HepG2 (cell line): ENCODE measurements at regions not wholly inside any gene's neighbourhood (a gene's known extent, or its start where the extent isn't known, plus 50 kb on each side); places are given as distances from the start of the nearest gene placed in this dataset.

Source experiments
- ATAC-seq: fragments of 200-7000 bp; cut with Tn5 transposase; 3 replicates; pipeline ENCODE4 v1.9.1; 2020; ENCODE audit warnings: mild to moderate bottlenecking, moderate library complexity
- BruUV-seq: library from RNA; stranded (reverse); fragments of 400-500 nt; replicated peaks from 2 replicates; lab custom pipeline; 2021; lab: Mats Ljungman, UMichigan
- CTCF ChIA-PET: fragments of 300-600 bp; formaldehyde crosslinking; extraction: SDS; loops from one replicate; lab custom pipeline; 2021; ENCODE audit warnings: low total read pairs, inconsistent platforms, low intra/inter-chr PET ratio; lab: Yijun Ruan, JAX
- POLR2A ChIA-PET: fragments of 350-600 bp; sonication (Branson Sonifier 250); formaldehyde crosslinking; loops from one replicate; lab custom pipeline; 2020; ENCODE audit warnings: antibody characterized with exemption, inconsistent platforms; lab: Yijun Ruan, JAX
- DNase-seq: peaks from one replicate; pipeline ENCODE4 v3.0.0-alpha.2; 2015; ENCODE audit warnings: low spot score
- FAIRE-seq: peaks from 3 replicates; lab custom pipeline; 2011; peaks lifted over from hg19 to GRCh38; lab: Jason Lieb, UNC
- H2AFZ ChIP-seq: one replicate; pipeline ENCODE4 v1.6.1; 2011; ENCODE audit warnings: low read length, inconsistent platforms
- H3K27ac ChIP-seq: fragments of 300-600 bp; 3 replicates; pipeline ENCODE4 v1.8.0; 2011; ENCODE audit warnings: mixed run types, mild to moderate bottlenecking, mixed read lengths, low read length, inconsistent platforms; ENCODE audit not compliant: insufficient read depth; ENCODE audit errors: extremely low read length
- H3K27me3 ChIP-seq, 2 experiments: fragments of 200-600 bp in 1 of 2; 2 replicates in 1 of 2; 3 replicates in 1 of 2; pipeline versions ENCODE4 v1.6.0 to v1.8.0; 2011; ENCODE audit warnings: low read length in 2 of 2, mild to moderate bottlenecking in 2 of 2, moderate library complexity in 2 of 2, inconsistent platforms in 1 of 2; ENCODE audit not compliant: insufficient read depth in 2 of 2, control insufficient read depth in 1 of 2
- H3K36me3 ChIP-seq, 2 experiments: fragments of 200-600 bp in 1 of 2; replicated peaks in 1 of 2; 2 replicates in 1 of 2; 3 replicates in 1 of 2; pipeline versions ENCODE4 v1.5.1 to v1.8.0; 2011; ENCODE audit warnings: low read length in 2 of 2, inconsistent platforms in 1 of 2; ENCODE audit not compliant: insufficient read depth in 2 of 2, control insufficient read depth in 1 of 2
- H3K4me1 ChIP-seq: 2 replicates; pipeline ENCODE4 v1.5.1; 2012; ENCODE audit warnings: low read length, inconsistent platforms; ENCODE audit not compliant: insufficient read depth
- H3K4me2 ChIP-seq: 2 replicates; pipeline ENCODE4 v1.6.0; 2011; ENCODE audit warnings: low read depth, low read length, inconsistent platforms
- H3K4me3 ChIP-seq, 3 experiments: fragments of 200-600 bp in 1 of 3; sonication (generic), shearing (Covaris generic) in 1 of 3; replicated peaks in 1 of 3; 2 replicates each; pipeline ENCODE4 v1.5.1; 2011 to 2016; ENCODE audit warnings: low read length in 3 of 3, inconsistent platforms in 2 of 3, low read depth in 2 of 3, mild to moderate bottlenecking in 2 of 3, control low read depth in 1 of 3, mixed read lengths in 1 of 3; ENCODE audit not compliant: insufficient read depth in 1 of 3
- H3K79me2 ChIP-seq: one replicate; pipeline ENCODE4 v1.6.1; 2011; ENCODE audit warnings: low read length, inconsistent platforms; ENCODE audit not compliant: insufficient read depth
- H3K9ac ChIP-seq: 2 replicates; pipeline ENCODE4 v1.6.0; 2011; ENCODE audit warnings: mild to moderate bottlenecking, low read depth, low read length, inconsistent platforms; ENCODE audit not compliant: insufficient read depth
- H3K9me3 ChIP-seq: 2 replicates; pipeline ENCODE4 v1.5.1; 2012; ENCODE audit warnings: mild to moderate bottlenecking, low read length
- H4K20me1 ChIP-seq: 2 replicates; pipeline ENCODE4 v1.6.0; 2011; ENCODE audit warnings: inconsistent platforms, mild to moderate bottlenecking, low read length, moderate library complexity; ENCODE audit not compliant: insufficient read depth
- ARID5B ChIP-seq: IDR thresholded peaks from 2 replicates; pipeline ENCODE4 v1.4.0; 2020; ENCODE audit warnings: mild to moderate bottlenecking, missing genetic modification reagents
- BRD4 ChIP-seq: sonication (generic); formaldehyde crosslinking; IDR thresholded peaks from 2 replicates; pipeline ENCODE4 v1.4.0; 2020; ENCODE audit warnings: missing genetic modification reagents
- REXO4 ChIP-seq: sonication (generic); formaldehyde crosslinking; IDR thresholded peaks from 2 replicates; pipeline ENCODE4 v1.8.0; 2022; ENCODE audit warnings: missing genetic modification reagents, mild to moderate bottlenecking, borderline replicate concordance
- RXRA ChIP-seq: sonication (generic); formaldehyde crosslinking; IDR thresholded peaks from 2 replicates; pipeline ENCODE4 v1.5.1; 2020; ENCODE audit warnings: missing genetic modification reagents
- ZFYVE20 ChIP-seq: sonication (generic); formaldehyde crosslinking; IDR thresholded peaks from 2 replicates; pipeline ENCODE4 v1.8.0; 2023; ENCODE audit warnings: low read depth, mild to moderate bottlenecking, moderate library complexity, missing genetic modification reagents, borderline replicate concordance
- ZNF33A ChIP-seq: sonication (generic); formaldehyde crosslinking; IDR thresholded peaks from 2 replicates; pipeline ENCODE4 v1.5.1; 2020; ENCODE audit warnings: missing genetic modification reagents, mild to moderate bottlenecking, moderate library complexity, borderline replicate concordance
- ZNF496 ChIP-seq: sonication (generic); formaldehyde crosslinking; IDR thresholded peaks from 2 replicates; pipeline ENCODE4 v1.8.1; 2023; ENCODE audit warnings: mild to moderate bottlenecking, moderate library complexity, missing genetic modification reagents; ENCODE audit not compliant: insufficient replicate concordance
- ZNF644 ChIP-seq: IDR thresholded peaks from 2 replicates; pipeline ENCODE4 v1.6.1; 2016; ENCODE audit warnings: low read depth
- ZNF749 ChIP-seq: sonication (generic); formaldehyde crosslinking; IDR thresholded peaks from 2 replicates; pipeline ENCODE4 v1.8.0; 2022; ENCODE audit warnings: mild to moderate bottlenecking, missing genetic modification reagents, moderate library complexity, borderline replicate concordance
- ZNF781 ChIP-seq: sonication (generic); formaldehyde crosslinking; IDR thresholded peaks from 2 replicates; pipeline ENCODE4 v1.5.1; 2020; ENCODE audit warnings: borderline replicate concordance, mild to moderate bottlenecking, missing genetic modification reagents; ENCODE audit errors: not compliant biosample characterization
- WGBS: methylation state at CpG from one replicate; pipeline ENCODE4 v1.1.6; 2017; ENCODE audit warnings: low lambda C conversion rate; 5-methylcytosine and 5-hydroxymethylcytosine counted together
- in situ Hi-C: cut with HindIII; loops from 2 replicates; pipeline ENCODE4 v1.10.0; 2017; ENCODE audit warnings: low pct_unique_long_range_greater_than_20kb; ENCODE audit not compliant: extremely low pct_ligation_motif_present
- intact Hi-C: fragments of 100-400 bp; cut with micrococcal nuclease; formaldehyde crosslinking; loops from one replicate; pipeline ENCODE4 v1.10.0; 2022; ENCODE audit not compliant: unreplicated experiment

DNA sequence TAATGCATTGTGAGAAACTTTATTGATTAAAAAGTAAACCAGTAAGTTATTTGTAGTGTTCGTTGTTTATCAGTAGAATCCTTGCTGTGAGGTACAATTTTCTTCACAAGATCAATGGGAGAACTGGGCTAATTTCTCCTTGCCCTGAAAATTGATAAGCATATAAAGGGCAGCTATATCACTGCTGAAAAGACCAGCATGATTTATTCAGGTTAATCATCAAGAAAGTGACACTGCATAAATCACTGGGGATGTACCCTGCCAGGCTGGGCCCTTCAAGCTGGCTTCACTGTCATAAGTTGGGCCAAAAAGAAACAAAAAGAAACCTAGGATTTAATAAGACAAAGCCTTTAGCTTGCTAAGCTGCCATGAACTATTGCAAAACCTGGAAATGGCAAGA lies 746.7 kb downstream of the STPG2 start:
- TF ChIP-seq ZNF644 (CRISPR knock-in tag) (no peak), ARID5B (CRISPR knock-in tag) (no peak), BRD4 (no peak), RXRA (no peak), ZNF749 (CRISPR knock-in tag) (no peak), ZNF33A (CRISPR knock-in tag) (no peak), ZNF781 (no peak), ZFYVE20 (CRISPR knock-in tag) (no peak), REXO4 (CRISPR knock-in tag) (no peak), ZNF496 (CRISPR knock-in tag) (no peak)
- Histone ChIP-seq H3K36me3 (no peaks in the 10 kb centered on the region), H3K79me2 (no peaks in the 10 kb centered on the region), H4K20me1 (no peaks in the 10 kb centered on the region), H3K4me3 (no peak overlapping the region), H3K27me3 (no peaks in the 10 kb centered on the region), H3K9ac (no peak overlapping the region), H3K4me1 (no peaks in the 10 kb centered on the region), H2AFZ (no peak overlapping the region), H3K4me2 (no peak overlapping the region), H3K9me3 (peaks cover 69% of the 10 kb centered on the region), H3K27ac (no peak overlapping the region)
- BruUV-seq, result no TSS peak
- POLR2A ChIA-PET, result no interaction called here
- WGBS, result 0% methylated on average over 1 of the region's 1 CpG
- intact Hi-C loops (no loop called here), in situ Hi-C loops (no loop called here)
- no peak for DNase-seq
- CTCF ChIA-PET, result no interaction called here
- ATAC-seq, result no peak
- no peak for FAIRE-seq
